Ovary (tissue), 7 donors: ENCODE measurements at regions not wholly inside any gene's neighbourhood (a gene's known extent, or its start where the extent isn't known, plus 50 kb on each side); places are given as distances from the start of the nearest gene placed in this dataset.

Experiments used
- DNase-seq, 5 donors: peaks; one replicate each; pipeline ENCODE4 v3.0.0-alpha.2; 2019 to 2020
- H3K27ac ChIP-seq, 2 donors: fragments of 200-600 bp; one replicate each; pipeline versions ENCODE4 v1.5.1 to v1.8.0; 2019 to 2022
- H3K27me3 ChIP-seq: fragments of 200-600 bp; one replicate; pipeline ENCODE4 v1.8.0; 2022
- H3K36me3 ChIP-seq: fragments of 200-600 bp; sonication (generic); one replicate; pipeline ENCODE4 v1.5.1; 2019
- H3K4me1 ChIP-seq: one replicate; pipeline ENCODE4 v1.8.1; 2013; ENCODE audit warnings: mild to moderate bottlenecking, moderate library complexity; ENCODE audit not compliant: insufficient read depth
- H3K4me3 ChIP-seq: fragments of 200-600 bp; sonication (generic); one replicate; pipeline ENCODE4 v1.5.1; 2017
- H3K9me3 ChIP-seq, 2 donors: fragments of 200-600 bp in 1 of 2; sonication (generic) in 1 of 2; one replicate each; pipeline versions ENCODE4 v1.5.1 to v1.8.1; 2013 to 2019; ENCODE audit warnings: mild to moderate bottlenecking in 1 of 2, moderate library complexity in 1 of 2
- EP300 ChIP-seq: sonication (generic); formaldehyde crosslinking; IDR thresholded peaks from one replicate; pipeline ENCODE4 v1.6.1; 2017; ENCODE audit warnings: antibody characterized with exemption
- POLR2A ChIP-seq: fragments of 450-650 bp; IDR thresholded peaks from one replicate; pipeline ENCODE4 v1.6.1; 2017; ENCODE audit warnings: antibody characterized with exemption, mild to moderate bottlenecking, moderate library complexity
- WGBS, 3 donors: extraction: QIAGEN DNeasy Blood & Tissue Kit in 1 of 3; methylation state at CpG; one replicate each; pipeline versions ENCODE4 v1.1.5 to v1.1.7; 2013 to 2017; 5-methylcytosine and 5-hydroxymethylcytosine counted together
- intact Hi-C, 4 donors: fragments of 100-400 bp; cut with DNase I; formaldehyde crosslinking; loops; one replicate each; pipeline versions ENCODE4 v1.11.0 to v1.15.1; 2022 to 2023
- TF ChIP-seq, protein P1 (sequence below), 3 donors: fragments of 450-650 bp in 2 of 3; fragments of 200-600 bp in 1 of 3; IDR thresholded peaks; one replicate each; pipeline versions ENCODE4 v1.5.1 to v1.8.0; 2016 to 2022; ENCODE audit warnings: antibody characterized with exemption in 3 of 3, mild to moderate bottlenecking in 1 of 3
- donor health status: DM: no; HTN: no; CAD: no; lungs with moderate emphysema.
- donor health status: DM: no; HTN: no; CAD: no.
- donor health status: Bipolar disorder and iron deficiency.
- donor health status: DM: no; HTN: no; CAD: no.
- donor health status: DM: yes; HTN: yes; CAD: no.

DNA sequence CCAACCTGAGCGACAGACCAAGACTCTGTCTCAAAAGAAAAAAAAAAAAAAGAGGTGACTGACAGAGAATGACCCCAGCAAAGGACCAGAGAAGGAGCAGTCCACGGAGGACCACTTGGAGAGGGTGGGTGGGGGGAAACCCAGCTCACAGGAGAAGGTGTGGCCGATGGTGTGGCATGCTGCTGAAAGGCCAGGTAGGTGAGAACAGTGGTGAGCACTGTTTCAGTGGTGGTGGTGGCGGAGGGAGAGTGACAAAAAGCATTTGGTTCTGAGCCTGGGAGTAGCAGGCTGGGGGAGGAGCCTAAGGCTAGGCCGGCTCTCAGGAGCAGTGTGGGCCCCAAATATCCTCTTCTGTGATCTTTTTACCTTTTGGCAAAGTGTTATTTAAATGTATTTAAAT, 63.8 kb downstream of the IRF2BPL start:
- Histone ChIP-seq H3K9me3 (no peaks in the 10 kb centered on the region), H3K27me3 (no peaks in the 10 kb centered on the region), H3K27ac (no peak overlapping the region), H3K4me1 (peaks cover 3% of the 10 kb centered on the region), H3K36me3 (no peaks in the 10 kb centered on the region), H3K4me3 (no peak overlapping the region)
- TF ChIP-seq, protein P1, sequence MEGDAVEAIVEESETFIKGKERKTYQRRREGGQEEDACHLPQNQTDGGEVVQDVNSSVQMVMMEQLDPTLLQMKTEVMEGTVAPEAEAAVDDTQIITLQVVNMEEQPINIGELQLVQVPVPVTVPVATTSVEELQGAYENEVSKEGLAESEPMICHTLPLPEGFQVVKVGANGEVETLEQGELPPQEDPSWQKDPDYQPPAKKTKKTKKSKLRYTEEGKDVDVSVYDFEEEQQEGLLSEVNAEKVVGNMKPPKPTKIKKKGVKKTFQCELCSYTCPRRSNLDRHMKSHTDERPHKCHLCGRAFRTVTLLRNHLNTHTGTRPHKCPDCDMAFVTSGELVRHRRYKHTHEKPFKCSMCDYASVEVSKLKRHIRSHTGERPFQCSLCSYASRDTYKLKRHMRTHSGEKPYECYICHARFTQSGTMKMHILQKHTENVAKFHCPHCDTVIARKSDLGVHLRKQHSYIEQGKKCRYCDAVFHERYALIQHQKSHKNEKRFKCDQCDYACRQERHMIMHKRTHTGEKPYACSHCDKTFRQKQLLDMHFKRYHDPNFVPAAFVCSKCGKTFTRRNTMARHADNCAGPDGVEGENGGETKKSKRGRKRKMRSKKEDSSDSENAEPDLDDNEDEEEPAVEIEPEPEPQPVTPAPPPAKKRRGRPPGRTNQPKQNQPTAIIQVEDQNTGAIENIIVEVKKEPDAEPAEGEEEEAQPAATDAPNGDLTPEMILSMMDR (IDR thresholded peaks at IDR 0.05): no peak
- no peak for TF ChIP-seq EP300
- TF ChIP-seq POLR2A: no peak
- WGBS, 3 donors: 85 to 87% (median 86%) methylated on average over 5 of the region's 5 CpGs
- intact Hi-C loops: loop anchor here in 3 of 4 donors (5.0 kb wide), 3 partner anchors 48 to 78 kb away; no protein-coding TSS in a partner anchor
- DNase-seq: no peak

DNA sequence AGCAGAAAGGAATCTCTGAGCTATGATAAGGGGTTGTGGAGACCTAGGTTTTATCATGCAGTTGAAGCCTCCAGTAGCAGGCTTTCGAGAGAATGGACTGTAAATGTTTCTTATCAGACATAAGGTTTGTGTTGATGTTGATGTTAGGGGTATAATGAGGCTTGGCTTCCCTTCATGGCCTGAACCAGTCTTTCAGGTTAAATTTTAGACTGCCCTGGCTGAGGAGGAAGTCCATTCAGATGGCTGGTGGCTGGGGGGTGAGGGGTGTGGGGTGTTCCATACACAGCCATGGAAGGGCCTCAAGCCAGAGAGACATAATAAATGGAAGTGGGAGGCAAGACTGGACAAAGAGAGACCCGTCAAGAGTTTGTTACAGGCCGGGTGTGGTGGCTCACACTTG, 65.1 kb downstream of the IRF2BPL start:
- 84 to 92% (median 84%) methylated on average over 3 of the region's 3 CpGs for WGBS, 3 donors

GRCh38 chr14:76962303-76962660, 66.2 kb downstream of the IRF2BPL start:
- Histone ChIP-seq H3K36me3 (no peaks in the 10 kb centered on the region), H3K27me3 (no peaks in the 10 kb centered on the region)
- 60 to 89% (median 82%) methylated on average over 1 of the region's 1 CpG for WGBS, 3 donors

More for the DNA sequence above, 65.1 kb downstream of the IRF2BPL start:
- Histone ChIP-seq H3K4me3 (no peak overlapping the region), H3K9me3 (no peaks in the 10 kb centered on the region), H3K36me3 (no peaks in the 10 kb centered on the region), H3K27me3 (no peaks in the 10 kb centered on the region), H3K27ac (no peak overlapping the region), H3K4me1 (peaks cover 3% of the 10 kb centered on the region)
- intact Hi-C loops: loop anchor here in 2 of 4 donors (5.0 kb wide), 3 partner anchors 49 to 79 kb away; no protein-coding TSS in a partner anchor
- TF ChIP-seq EP300: no peak
- TF ChIP-seq, protein P1 (IDR thresholded peaks at IDR 0.05): no peak
- no peak for TF ChIP-seq POLR2A
- DNase-seq: no peak

GRCh38 chr14:76961631-76962302, 66.7 kb downstream of the IRF2BPL start:
- WGBS, 3 donors: 1% methylated on average over 24 of the region's 24 CpGs
- Histone ChIP-seq H3K36me3 (no peaks in the 10 kb centered on the region), H3K4me1 (peaks cover 4% of the 10 kb centered on the region), H3K9me3 (no peaks in the 10 kb centered on the region), H3K4me3 (peak overlapping the region; percentile 50), H3K27ac (peak overlapping the region; percentile 47 to 75), H3K27me3 (no peaks in the 10 kb centered on the region)
- TF ChIP-seq, protein P1 (IDR thresholded peaks at IDR 0.05): no peak
- no peak for TF ChIP-seq POLR2A
- no peak for TF ChIP-seq EP300
- intact Hi-C loops: loop anchor here in 2 of 4 donors (5.0 kb wide), 3 partner anchors 51 to 81 kb away; no protein-coding TSS in a partner anchor
- peak; percentile 84 to 87 (median 86) for DNase-seq

More at GRCh38 chr14:76962303-76962660, 66.2 kb downstream of the IRF2BPL start:
- peaks cover 3% of the 10 kb centered on the region for H3K4me1 ChIP-seq
- no peak for DNase-seq
- H3K9me3 ChIP-seq: no peaks in the 10 kb centered on the region
- H3K27ac ChIP-seq: peak overlapping the region; percentile 47 to 75
- intact Hi-C loops: loop anchor here in 2 of 4 donors (5.0 kb wide), 3 partner anchors 50 to 80 kb away; no protein-coding TSS in a partner anchor
- H3K4me3 ChIP-seq: peak overlapping the region; percentile 50
- TF ChIP-seq, protein P1 (IDR thresholded peaks at IDR 0.05): no peak
- TF ChIP-seq EP300 (no peak), POLR2A (no peak)
